GM23248 (cell line): ENCODE measurements at regions not wholly inside any gene's neighbourhood (a gene's known extent, or its start where the extent isn't known, plus 50 kb on each side); places are given as distances from the start of the nearest gene placed in this dataset.

Experiments used
- EZH2 ChIP-seq: fragments of 200-600 bp; sonication (generic); IDR thresholded peaks from 2 replicates; pipeline ENCODE4 v1.6.1; 2018; ENCODE audit warnings: antibody characterized with exemption, mild to moderate bottlenecking; ENCODE audit not compliant: insufficient read depth, poor library complexity, severe bottlenecking
- EZH2phosphoT487 ChIP-seq: fragments of 200-600 bp; sonication (generic); IDR thresholded peaks from 2 replicates; pipeline ENCODE4 v1.6.1; 2018; ENCODE audit warnings: antibody characterized with exemption, moderate library complexity, mild to moderate bottlenecking, low read depth; ENCODE audit not compliant: insufficient read depth

GRCh38 chr20:51968151-51968550 lies 165.8 kb upstream of the SALL4 start:
- TF ChIP-seq EZH2: no peak
- no peak for TF ChIP-seq EZH2phosphoT487
